ENCODE measurements at regions not wholly inside any gene's neighbourhood (a gene's known extent, or its start where the extent isn't known, plus 50 kb on each side); places are given as distances from the start of the nearest gene placed in this dataset.
"Not testable (repeated sequence)": the region's sequence is repeated elsewhere in the genome, so short reads cannot be mapped to it uniquely, and the experiment has no call there.

DNA sequence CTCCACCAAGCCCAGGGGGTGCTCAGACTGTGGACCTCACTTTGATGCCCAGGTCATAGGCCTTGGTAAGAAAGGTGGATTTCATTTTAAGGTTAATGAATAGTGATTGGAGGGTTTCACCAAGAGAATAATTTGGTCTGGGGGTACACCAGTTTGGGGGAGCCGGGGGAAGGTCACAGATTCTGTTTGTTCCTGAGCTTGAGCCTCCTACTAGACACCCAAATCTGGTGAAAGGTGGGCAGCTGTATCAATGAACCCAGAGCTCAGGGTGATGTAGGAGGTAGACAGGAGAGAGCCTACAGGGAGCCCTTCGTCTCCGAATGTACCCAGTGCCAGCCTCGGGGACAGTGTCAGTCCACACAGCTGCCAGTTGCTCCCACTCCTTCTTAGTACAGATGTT, 63.7 kb upstream of the ATP12A start:
- TF ChIP-seq, protein P1, sequence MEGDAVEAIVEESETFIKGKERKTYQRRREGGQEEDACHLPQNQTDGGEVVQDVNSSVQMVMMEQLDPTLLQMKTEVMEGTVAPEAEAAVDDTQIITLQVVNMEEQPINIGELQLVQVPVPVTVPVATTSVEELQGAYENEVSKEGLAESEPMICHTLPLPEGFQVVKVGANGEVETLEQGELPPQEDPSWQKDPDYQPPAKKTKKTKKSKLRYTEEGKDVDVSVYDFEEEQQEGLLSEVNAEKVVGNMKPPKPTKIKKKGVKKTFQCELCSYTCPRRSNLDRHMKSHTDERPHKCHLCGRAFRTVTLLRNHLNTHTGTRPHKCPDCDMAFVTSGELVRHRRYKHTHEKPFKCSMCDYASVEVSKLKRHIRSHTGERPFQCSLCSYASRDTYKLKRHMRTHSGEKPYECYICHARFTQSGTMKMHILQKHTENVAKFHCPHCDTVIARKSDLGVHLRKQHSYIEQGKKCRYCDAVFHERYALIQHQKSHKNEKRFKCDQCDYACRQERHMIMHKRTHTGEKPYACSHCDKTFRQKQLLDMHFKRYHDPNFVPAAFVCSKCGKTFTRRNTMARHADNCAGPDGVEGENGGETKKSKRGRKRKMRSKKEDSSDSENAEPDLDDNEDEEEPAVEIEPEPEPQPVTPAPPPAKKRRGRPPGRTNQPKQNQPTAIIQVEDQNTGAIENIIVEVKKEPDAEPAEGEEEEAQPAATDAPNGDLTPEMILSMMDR (IDR thresholded peaks at IDR 0.05): no peak
- TF ChIP-seq POLR2A (IDR thresholded peaks at IDR 0.05) (no peak), EP300 (IDR thresholded peaks at IDR 0.05) (no peak), POLR2AphosphoS5 (IDR thresholded peaks at IDR 0.05) (no peak)
- Histone ChIP-seq H3K27ac (no peak overlapping the region), H3K27me3 (no peaks in the 10 kb centered on the region), H3K4me3 (no peak overlapping the region), H3K4me1 (no peaks in the 10 kb centered on the region), H3K36me3 (no peaks in the 10 kb centered on the region), H3K9me3 (no peaks in the 10 kb centered on the region)
- 100% methylated on average over 1 of the region's 4 CpGs; no CpG with 5 or more reads in 1 of the 2 donors for WGBS, 2 donors (ENCODE audit: low coverage in 1 of 2)
- no peak for ATAC-seq

DNA sequence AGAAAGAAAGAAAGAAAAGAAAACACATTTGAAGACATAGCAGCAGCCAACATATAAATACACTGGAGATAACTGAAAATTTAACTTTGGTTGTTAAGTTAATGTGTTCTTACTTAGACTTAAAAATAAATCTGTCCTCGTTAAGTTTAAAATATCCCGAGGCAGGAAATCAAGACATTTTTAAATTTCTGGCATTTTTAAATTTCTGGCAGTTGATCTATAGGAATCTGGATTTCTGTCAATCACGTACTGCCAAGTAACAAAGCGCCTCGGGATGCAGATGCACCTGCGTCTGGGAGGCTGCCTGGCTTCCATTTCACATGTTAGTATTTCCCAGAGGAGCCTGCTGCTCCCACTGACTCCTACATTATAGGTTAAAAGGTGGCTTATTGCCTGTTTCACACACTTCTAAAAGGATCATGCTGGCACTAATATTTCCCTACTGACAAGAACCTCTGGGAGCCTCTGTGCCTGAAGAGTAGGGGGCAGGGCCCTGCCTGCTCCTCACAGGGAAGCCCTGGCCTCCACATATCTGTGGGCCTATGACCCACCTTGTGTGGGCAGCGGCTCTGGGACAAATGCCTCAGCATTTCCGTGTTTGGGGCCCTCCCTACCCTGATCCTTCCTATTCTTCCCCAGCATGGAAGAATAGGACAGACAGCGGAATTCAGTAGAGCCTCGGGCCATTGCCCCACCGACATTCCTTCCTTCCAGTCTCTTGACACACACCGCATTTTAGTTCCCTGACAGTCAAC, 62.8 kb upstream of the ATP12A start:
- TF ChIP-seq, protein P1 (IDR thresholded peaks at IDR 0.05): no peak
- TF ChIP-seq EP300 (IDR thresholded peaks at IDR 0.05) (no peak), POLR2AphosphoS5 (IDR thresholded peaks at IDR 0.05) (no peak), POLR2A (IDR thresholded peaks at IDR 0.05) (no peak)
- H3K36me3 ChIP-seq: no peaks in the 10 kb centered on the region
- H3K27me3 ChIP-seq: no peaks in the 10 kb centered on the region
- no peak overlapping the region for H3K27ac ChIP-seq
- no peaks in the 10 kb centered on the region for H3K9me3 ChIP-seq
- no peak overlapping the region for H3K4me3 ChIP-seq
- 78 to 85% methylated on average over 6 to 7 of the region's 12 CpGs for WGBS, 2 donors (ENCODE audit: low coverage in 1 of 2)
- no peak for ATAC-seq
- no peaks in the 10 kb centered on the region for H3K4me1 ChIP-seq

DNA sequence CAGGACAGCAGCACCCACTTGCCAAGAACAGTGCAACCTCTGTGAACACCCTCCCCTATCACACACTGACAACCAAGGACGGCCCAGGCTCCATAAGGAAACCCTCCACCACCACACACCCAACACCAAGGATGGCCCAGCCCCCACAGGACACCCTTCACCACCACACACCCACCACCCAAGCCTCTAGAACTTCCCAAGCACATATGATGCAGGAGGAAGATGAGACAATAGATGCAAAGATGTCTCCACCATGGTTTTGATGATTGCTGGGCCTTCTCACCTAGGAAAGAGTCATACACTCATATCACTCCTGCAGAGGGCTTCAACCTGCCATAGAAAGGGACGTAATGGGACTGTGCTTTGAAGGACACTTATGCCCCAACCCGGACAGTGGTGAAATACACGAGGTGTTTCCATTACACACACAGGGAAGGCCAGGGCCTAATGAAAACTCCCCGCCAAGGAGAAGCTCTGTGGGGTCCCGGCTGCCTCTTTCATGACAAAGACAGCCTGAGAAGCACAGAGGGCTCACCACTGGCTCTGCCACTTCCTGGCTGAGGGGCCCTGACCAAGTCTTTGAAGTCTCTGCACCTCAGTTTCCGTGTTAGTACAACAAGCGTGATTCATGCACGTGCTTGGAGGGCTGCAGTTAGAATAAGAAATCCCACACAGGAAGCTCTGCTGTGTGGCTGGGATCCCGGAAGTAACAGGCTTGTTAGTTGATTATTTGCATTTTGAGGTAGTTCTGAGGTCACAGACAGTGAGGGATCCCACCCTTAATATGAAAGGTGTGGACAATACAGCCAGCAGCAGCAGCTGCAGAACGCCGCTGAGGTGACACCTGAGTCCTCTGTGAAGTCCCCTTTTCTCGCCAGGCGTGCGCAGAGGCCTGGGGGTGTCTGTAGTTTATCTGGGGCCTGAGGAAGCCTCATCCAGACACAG, 61.9 kb upstream of the ATP12A start:
- Histone ChIP-seq H3K9me3 (no peaks in the 10 kb centered on the region), H3K4me3 (no peak overlapping the region), H3K4me1 (no peaks in the 10 kb centered on the region), H3K27ac (no peak overlapping the region), H3K27me3 (no peaks in the 10 kb centered on the region), H3K36me3 (no peaks in the 10 kb centered on the region)
- TF ChIP-seq POLR2A (IDR thresholded peaks at IDR 0.05): no peak
- TF ChIP-seq, protein P1 (IDR thresholded peaks at IDR 0.05): no peak
- TF ChIP-seq POLR2AphosphoS5 (IDR thresholded peaks at IDR 0.05): no peak
- TF ChIP-seq EP300 (IDR thresholded peaks at IDR 0.05): no peak
- no peak for ATAC-seq
- WGBS, 2 donors (ENCODE audit: low coverage in 1 of 2): 53 to 66% methylated on average over 2 to 5 of the region's 15 CpGs

GRCh38 chr13:24619282-24619681, 60.9 kb upstream of the ATP12A start:
- no peak overlapping the region for H3K4me3 ChIP-seq
- no peak overlapping the region for H3K27ac ChIP-seq
- H3K4me1 ChIP-seq: no peaks in the 10 kb centered on the region
- 78 to 85% methylated on average over 7 of the region's 7 CpGs for WGBS, 2 donors (ENCODE audit: low coverage in 1 of 2)
- H3K9me3 ChIP-seq: no peaks in the 10 kb centered on the region
- H3K27me3 ChIP-seq: no peaks in the 10 kb centered on the region
- ATAC-seq: no peak
- H3K36me3 ChIP-seq: no peaks in the 10 kb centered on the region
- no peak for TF ChIP-seq POLR2AphosphoS5 (IDR thresholded peaks at IDR 0.05)
- TF ChIP-seq, protein P1 (IDR thresholded peaks at IDR 0.05): no peak
- no peak for TF ChIP-seq POLR2A (IDR thresholded peaks at IDR 0.05)
- TF ChIP-seq EP300 (IDR thresholded peaks at IDR 0.05): no peak

GRCh38 chr13:24622481-24623148, 57.6 kb upstream of the ATP12A start:
- H3K36me3 ChIP-seq, H3K27me3 ChIP-seq, H3K4me3 ChIP-seq, H3K9me3 ChIP-seq, ATAC-seq, H3K4me1 ChIP-seq, H3K27ac ChIP-seq: not testable (repeated sequence)
- WGBS, 2 donors (ENCODE audit: low coverage in 1 of 2): 92 to 100% methylated on average over 1 to 2 of the region's 8 CpGs

Measured in gastroesophageal sphincter (tissue), 4 donors.